Stimulated activated CD4-positive, alpha-beta T cell treated with anti-CD3 and anti-CD28 coated beads, TNF-alpha, amount 100 ng/mL, for 1 hour (primary cell): ENCODE measurements at regions not wholly inside any gene's neighbourhood (a gene's known extent, or its start where the extent isn't known, plus 50 kb on each side); places are given as distances from the start of the nearest gene placed in this dataset.

Experiments used
- DNase-seq, 3 donors: peaks; one replicate each; pipeline ENCODE4 v3.0.0-alpha.2; 2020; ENCODE audit warnings: low read depth in 3 of 3, low spot score in 1 of 3

GRCh38 chr13:78228940-78229339 is 310.3 kb upstream of the EDNRB start:
- no peak for DNase-seq

- DNase-seq: no peak
Measured at GRCh38 chr13:78228211-78228610, 309.6 kb upstream of the EDNRB start.

- no peak for DNase-seq
Measured at GRCh38 chr13:78227709-78228108, 309.1 kb upstream of the EDNRB start.

- no peak for DNase-seq
Measured at GRCh38 chr13:78215458-78216108, 297.0 kb upstream of the EDNRB start.

- DNase-seq: no peak
Measured at GRCh38 chr13:78201411-78201810, 282.8 kb upstream of the EDNRB start.

GRCh38 chr13:78198821-78199220 is 280.2 kb upstream of the EDNRB start:
- no peak for DNase-seq

GRCh38 chr13:78198419-78198818 is 279.8 kb upstream of the EDNRB start:
- no peak for DNase-seq

GRCh38 chr13:78197231-78197630 is 278.6 kb upstream of the EDNRB start:
- no peak for DNase-seq

GRCh38 chr13:78194904-78195639 is 276.4 kb upstream of the EDNRB start:
- no peak for DNase-seq

- no peak for DNase-seq
Measured at GRCh38 chr13:78193846-78194245, 275.2 kb upstream of the EDNRB start.

- DNase-seq: no peak
Measured at GRCh38 chr13:78192716-78193115, 274.1 kb upstream of the EDNRB start.

- no peak for DNase-seq
Measured at GRCh38 chr13:78190296-78190695, 271.7 kb upstream of the EDNRB start.

- DNase-seq: no peak
Measured at GRCh38 chr13:78187781-78188180, 269.1 kb upstream of the EDNRB start.

- no peak for DNase-seq
Measured at GRCh38 chr13:78185700-78186099, 267.1 kb upstream of the EDNRB start.

- DNase-seq: no peak
Measured at GRCh38 chr13:78183732-78184131, 265.1 kb upstream of the EDNRB start.

- no peak for DNase-seq
Measured at GRCh38 chr13:78182813-78183212, 264.2 kb upstream of the EDNRB start.

GRCh38 chr13:78177306-78177705 is 258.7 kb upstream of the EDNRB start:
- no peak for DNase-seq

- no peak for DNase-seq
Measured at GRCh38 chr13:78176880-78177279, 258.2 kb upstream of the EDNRB start.

GRCh38 chr13:78169386-78169785 is 250.8 kb upstream of the EDNRB start:
- DNase-seq: no peak

GRCh38 chr13:78168981-78169380 is 250.3 kb upstream of the EDNRB start:
- DNase-seq: no peak

GRCh38 chr13:78161266-78161665 is 242.6 kb upstream of the EDNRB start:
- no peak for DNase-seq

- DNase-seq: no peak
Measured at GRCh38 chr13:78160793-78161192, 242.2 kb upstream of the EDNRB start.

GRCh38 chr13:78152415-78152814 is 233.8 kb upstream of the EDNRB start:
- DNase-seq: no peak
